Caco-2 (cell line): ENCODE measurements at regions not wholly inside any gene's neighbourhood (a gene's known extent, or its start where the extent isn't known, plus 50 kb on each side); places are given as distances from the start of the nearest gene placed in this dataset.

Source experiments
- BruUV-seq: library from RNA; stranded (reverse); fragments of 400-500 nt; replicated peaks from 2 replicates; lab custom pipeline; 2021; lab: Mats Ljungman, UMichigan
- CTCF ChIA-PET: fragments of 300-600 bp; sonication (Branson Sonifier 250); formaldehyde crosslinking; loops from one replicate; lab custom pipeline; 2022; ENCODE audit warnings: antibody characterized with exemption; lab: Charles Lee
- POLR2A ChIA-PET: fragments of 300-600 bp; sonication (Branson Sonifier 250); formaldehyde crosslinking; loops from one replicate; lab custom pipeline; 2022; ENCODE audit warnings: antibody characterized with exemption; lab: Charles Lee
- DNase-seq, 2 experiments: peaks; one replicate each; pipeline versions ENCODE4 v3.0.0 to v3.0.0-alpha.2; 2020 to 2022
- H3K27me3 ChIP-seq: replicated peaks from 2 replicates; pipeline ENCODE4 v1.6.0; 2011; ENCODE audit warnings: low read length; ENCODE audit not compliant: control insufficient read depth, insufficient read depth
- H3K36me3 ChIP-seq: 2 replicates; pipeline ENCODE4 v1.5.1; 2011; ENCODE audit warnings: low read length; ENCODE audit not compliant: control insufficient read depth, insufficient read depth
- H3K4me1 ChIP-seq: fragments of 250-450 bp; sonication (Bioruptor Pico); 2 replicates; pipeline ENCODE4 v1.5.1; 2020; ENCODE audit warnings: mild to moderate bottlenecking
- H3K4me3 ChIP-seq: 2 replicates; pipeline ENCODE4 v1.5.1; 2011; ENCODE audit warnings: low read depth, mild to moderate bottlenecking, control low read depth, low read length
- H3K9me3 ChIP-seq: fragments of 250-450 bp; sonication (Bioruptor Pico); 2 replicates; pipeline ENCODE4 v1.5.1; 2020; ENCODE audit warnings: mild to moderate bottlenecking, moderate library complexity
- H3K27ac Mint-ChIP-seq: one replicate; pipeline ENCODE4 v1.8.0; 2022; ENCODE audit warnings: mixed read lengths; ENCODE audit not compliant: unreplicated experiment
- H3K27me3 Mint-ChIP-seq: one replicate; pipeline ENCODE4 v1.8.0; 2022; ENCODE audit warnings: mixed read lengths; ENCODE audit not compliant: insufficient read depth, unreplicated experiment
- H3K36me3 Mint-ChIP-seq: one replicate; pipeline ENCODE4 v1.8.0; 2022; ENCODE audit warnings: mild to moderate bottlenecking, mixed read lengths; ENCODE audit not compliant: insufficient read depth, unreplicated experiment
- H3K4me1 Mint-ChIP-seq: one replicate; pipeline ENCODE4 v1.8.0; 2022; ENCODE audit warnings: low read depth, mixed read lengths; ENCODE audit not compliant: unreplicated experiment
- H3K4me3 Mint-ChIP-seq: one replicate; pipeline ENCODE4 v1.8.0; 2022; ENCODE audit warnings: mild to moderate bottlenecking, moderate library complexity, mixed read lengths; ENCODE audit not compliant: unreplicated experiment
- H3K9me3 Mint-ChIP-seq: one replicate; pipeline ENCODE4 v1.8.0; 2022; ENCODE audit warnings: mixed read lengths; ENCODE audit not compliant: unreplicated experiment
- CTCF ChIP-seq, 2 experiments: fragments of 200-600 bp in 1 of 2; IDR thresholded peaks; 1 replicate in 1 of 2; 2 replicates in 1 of 2; pipeline versions ENCODE4 v1.5.1 to v1.8.0; 2011 to 2022; ENCODE audit warnings: antibody characterized with exemption in 1 of 2, control low read depth in 1 of 2, inconsistent platforms in 1 of 2, low read depth in 1 of 2, low read length in 1 of 2, mild to moderate bottlenecking in 1 of 2, moderate library complexity in 1 of 2; ENCODE audit not compliant: insufficient read depth in 1 of 2, severe bottlenecking in 1 of 2, unreplicated experiment in 1 of 2
- intact Hi-C: fragments of 100-400 bp; cut with micrococcal nuclease; formaldehyde crosslinking; loops from one replicate; pipeline ENCODE4 v1.10.0; 2022; ENCODE audit not compliant: unreplicated experiment

- Mint-ChIP-seq H3K27me3 (no peaks in the 10 kb centered on the region), H3K9me3 (no peaks in the 10 kb centered on the region), H3K36me3 (no peaks in the 10 kb centered on the region), H3K27ac (no peak overlapping the region), H3K4me1 (no peaks in the 10 kb centered on the region), H3K4me3 (no peak overlapping the region)
- ChIA-PET POLR2A (no interaction called here), CTCF (no interaction called here)
- no peak for DNase-seq
- intact Hi-C loops, result no loop called here
- no peaks in the 10 kb centered on the region for H3K4me1 ChIP-seq
- H3K27me3 ChIP-seq, result no peaks in the 10 kb centered on the region
- BruUV-seq, result no TSS peak
- TF ChIP-seq CTCF (IDR thresholded peaks at IDR 0.05; ENCODE audit: insufficient read depth in 1 of 2, low read depth in 1 of 2, low read length in 1 of 2, severe bottlenecking in 1 of 2, unreplicated experiment in 1 of 2), result no peak
- no peaks in the 10 kb centered on the region for H3K36me3 ChIP-seq
- H3K4me3 ChIP-seq, result no peak overlapping the region
- H3K9me3 ChIP-seq, result no peaks in the 10 kb centered on the region
These were observed 332.5 kb downstream of the CCER1 start for GRCh38 chr12:90622431-90622830.

- Histone ChIP-seq H3K9me3 (no peaks in the 10 kb centered on the region), H3K36me3 (no peaks in the 10 kb centered on the region), H3K4me3 (no peak overlapping the region), H3K27me3 (no peaks in the 10 kb centered on the region), H3K4me1 (no peaks in the 10 kb centered on the region)
- H3K4me3 Mint-ChIP-seq, result no peak overlapping the region
- no peak overlapping the region for H3K27ac Mint-ChIP-seq
- H3K36me3 Mint-ChIP-seq, result no peaks in the 10 kb centered on the region
- no peak for TF ChIP-seq CTCF (IDR thresholded peaks at IDR 0.05; ENCODE audit: insufficient read depth in 1 of 2, low read depth in 1 of 2, low read length in 1 of 2, severe bottlenecking in 1 of 2, unreplicated experiment in 1 of 2)
- ChIA-PET CTCF (no interaction called here), POLR2A (no interaction called here)
- no peaks in the 10 kb centered on the region for H3K9me3 Mint-ChIP-seq
- no peaks in the 10 kb centered on the region for H3K4me1 Mint-ChIP-seq
- DNase-seq, result no peak
- intact Hi-C loops, result no loop called here
- no peaks in the 10 kb centered on the region for H3K27me3 Mint-ChIP-seq
- BruUV-seq, result no TSS peak
These were observed 333.0 kb downstream of the CCER1 start for GRCh38 chr12:90621927-90622326.

- ChIA-PET POLR2A (no interaction called here), CTCF (no interaction called here)
- Mint-ChIP-seq H3K4me1 (no peaks in the 10 kb centered on the region), H3K27ac (no peak overlapping the region), H3K4me3 (no peak overlapping the region), H3K36me3 (no peaks in the 10 kb centered on the region), H3K9me3 (no peaks in the 10 kb centered on the region), H3K27me3 (no peaks in the 10 kb centered on the region)
- Histone ChIP-seq H3K9me3 (no peaks in the 10 kb centered on the region), H3K36me3 (no peaks in the 10 kb centered on the region), H3K27me3 (no peaks in the 10 kb centered on the region), H3K4me1 (no peaks in the 10 kb centered on the region), H3K4me3 (no peak overlapping the region)
- intact Hi-C loops, result no loop called here
- BruUV-seq, result no TSS peak
- no peak for DNase-seq
- TF ChIP-seq CTCF (IDR thresholded peaks at IDR 0.05; ENCODE audit: insufficient read depth in 1 of 2, low read depth in 1 of 2, low read length in 1 of 2, severe bottlenecking in 1 of 2, unreplicated experiment in 1 of 2), result no peak
These were observed 335.0 kb downstream of the CCER1 start for GRCh38 chr12:90619943-90620342.
